ENCODE measurements at regions not wholly inside any gene's neighbourhood (a gene's known extent, or its start where the extent isn't known, plus 50 kb on each side); places are given as distances from the start of the nearest gene placed in this dataset.

GRCh38 chr22:48102581-48102980 lies 1340.1 kb downstream of the TBC1D22A start:
- no peak for TF ChIP-seq CTCF (IDR thresholded peaks at IDR 0.05; ENCODE audit: low read length)
- no peak for TF ChIP-seq EZH2 (optimal IDR thresholded peaks at IDR 0.05; ENCODE audit: low read depth, low read length)

All from MM.1S (cell line).